AG04450 (cell line): ENCODE measurements at regions not wholly inside any gene's neighbourhood (a gene's known extent, or its start where the extent isn't known, plus 50 kb on each side); places are given as distances from the start of the nearest gene placed in this dataset.

Source experiments
- CTCF ChIA-PET: fragments of 300-600, 350-600 bp; formaldehyde crosslinking; extraction: SDS; loops from one replicate; lab custom pipeline; 2022; ENCODE audit warnings: antibody characterized with exemption, inconsistent platforms; lab: Charles Lee
- POLR2A ChIA-PET: fragments of 350-600 bp; formaldehyde crosslinking; extraction: SDS; loops from one replicate; lab custom pipeline; 2021; ENCODE audit warnings: antibody characterized with exemption, inconsistent platforms; lab: Yijun Ruan, JAX
- DNase-seq: peaks from one replicate; pipeline ENCODE4 v3.0.0-alpha.2; 2011; ENCODE audit warnings: low read depth, low spot score
- H3K27ac ChIP-seq: one replicate; pipeline ENCODE4 v1.5.1; 2012; ENCODE audit warnings: low read depth, low read length, control low read depth
- H3K27me3 ChIP-seq: one replicate; pipeline ENCODE4 v1.6.0; 2012; ENCODE audit warnings: low read length; ENCODE audit not compliant: control insufficient read depth, insufficient read depth
- H3K4me3 ChIP-seq: 2 replicates; pipeline ENCODE4 v1.5.1; 2011; ENCODE audit warnings: mild to moderate bottlenecking, low read depth, low read length, control low read depth
- H3K9me3 ChIP-seq: 2 replicates; pipeline ENCODE4 v1.5.1; 2012; ENCODE audit warnings: low read length; ENCODE audit not compliant: control insufficient read depth, insufficient read depth
- CTCF ChIP-seq: IDR thresholded peaks from 2 replicates; pipeline ENCODE4 v1.5.1; 2011; ENCODE audit warnings: low read depth, low read length, control low read depth, inconsistent platforms

GRCh38 chr15:100808691-100809090 is 70.9 kb upstream of the ALDH1A3 start:
- no peak for TF ChIP-seq CTCF
- ChIA-PET CTCF (no interaction called here), POLR2A (no interaction called here)
- no peak for DNase-seq
- no peak overlapping the region for H3K27ac ChIP-seq
- H3K9me3 ChIP-seq: peaks cover 16% of the 10 kb centered on the region
- peaks cover 2% of the 10 kb centered on the region for H3K27me3 ChIP-seq
- H3K4me3 ChIP-seq: no peak overlapping the region

GRCh38 chr15:100809151-100809550 is 70.5 kb upstream of the ALDH1A3 start:
- no peak overlapping the region for H3K27ac ChIP-seq

GRCh38 chr15:100809587-100809986 is 70.0 kb upstream of the ALDH1A3 start:
- no peak overlapping the region for H3K4me3 ChIP-seq

More at GRCh38 chr15:100809151-100809550, 70.5 kb upstream of the ALDH1A3 start:
- Histone ChIP-seq H3K27me3 (peaks cover 2% of the 10 kb centered on the region), H3K4me3 (no peak overlapping the region), H3K9me3 (peaks cover 16% of the 10 kb centered on the region)
- ChIA-PET POLR2A (no interaction called here), CTCF (no interaction called here)
- no peak for DNase-seq
- TF ChIP-seq CTCF: no peak

GRCh38 chr15:100810229-100810628 is 69.4 kb upstream of the ALDH1A3 start:
- ChIA-PET POLR2A (no interaction called here), CTCF (no interaction called here)
- no peak overlapping the region for H3K4me3 ChIP-seq

More at GRCh38 chr15:100809587-100809986, 70.0 kb upstream of the ALDH1A3 start:
- ChIA-PET CTCF (no interaction called here), POLR2A (no interaction called here)
- Histone ChIP-seq H3K27ac (no peak overlapping the region), H3K27me3 (no peaks in the 10 kb centered on the region), H3K9me3 (peaks cover 16% of the 10 kb centered on the region)
- no peak for DNase-seq
- no peak for TF ChIP-seq CTCF

GRCh38 chr15:100810831-100811230 is 68.8 kb upstream of the ALDH1A3 start:
- H3K27me3 ChIP-seq: peaks cover 2% of the 10 kb centered on the region
- H3K9me3 ChIP-seq: peaks cover 18% of the 10 kb centered on the region
- no peak overlapping the region for H3K27ac ChIP-seq
- no peak for DNase-seq
- H3K4me3 ChIP-seq: no peak overlapping the region
- CTCF ChIA-PET: no interaction called here
- no peak for TF ChIP-seq CTCF
- POLR2A ChIA-PET: interaction anchor here (0.7 kb wide), 1 partner anchor 74 kb away, joined by 6 read pairs; no protein-coding TSS in a partner anchor

More at GRCh38 chr15:100810229-100810628, 69.4 kb upstream of the ALDH1A3 start:
- no peak for DNase-seq
- Histone ChIP-seq H3K27me3 (no peaks in the 10 kb centered on the region), H3K27ac (no peak overlapping the region), H3K9me3 (peaks cover 16% of the 10 kb centered on the region)
- no peak for TF ChIP-seq CTCF
